Naive thymus-derived CD8-positive, alpha-beta T cell (primary cell): ENCODE measurements at regions not wholly inside any gene's neighbourhood (a gene's known extent, or its start where the extent isn't known, plus 50 kb on each side); places are given as distances from the start of the nearest gene placed in this dataset.
"Not testable (repeated sequence)": the region's sequence is repeated elsewhere in the genome, so short reads cannot be mapped to it uniquely, and the experiment has no call there.

Source experiments
- ATAC-seq, 2 donors: fragments of 150-1000 bp; cut with Tn5 transposase in 1 of 2; sonication (Bioruptor Pico), chemical (Tn5 transposase) in 1 of 2; 1 replicate in 1 of 2; 2 replicates in 1 of 2; pipeline ENCODE4 v1.10.0; 2021; ENCODE audit warnings: mild to moderate bottlenecking in 2 of 2, moderate library complexity in 2 of 2
- POLR2A ChIA-PET: fragments of 350-600 bp; sonication (Branson Sonifier 250); formaldehyde crosslinking; loops from one replicate; lab custom pipeline; 2021; ENCODE audit warnings: antibody characterized with exemption; lab: Charles Lee
- DNase-seq, 10 donors: peaks; one replicate each; pipeline versions ENCODE4 v3.0.0 to v3.0.0-alpha.2; 2020 to 2022
- H3K27ac Mint-ChIP-seq, 10 donors: one replicate each; pipeline ENCODE4 v1.8.0; 2020 to 2022; ENCODE audit warnings: mild to moderate bottlenecking in 10 of 10, mixed read lengths in 10 of 10, moderate library complexity in 4 of 10, inconsistent platforms in 1 of 10
- H3K27me3 Mint-ChIP-seq, 5 donors: one replicate each; pipeline ENCODE4 v1.8.0; 2021 to 2022; ENCODE audit warnings: mixed read lengths in 5 of 5
- H3K36me3 Mint-ChIP-seq, 3 donors: one replicate each; pipeline ENCODE4 v1.8.0; 2020 to 2022; ENCODE audit warnings: mixed read lengths in 3 of 3, mild to moderate bottlenecking in 2 of 3, inconsistent platforms in 1 of 3
- H3K4me1 Mint-ChIP-seq, 4 donors: one replicate each; pipeline ENCODE4 v1.8.0; 2021 to 2022; ENCODE audit warnings: mixed read lengths in 4 of 4
- H3K4me3 Mint-ChIP-seq, 10 donors: one replicate each; pipeline ENCODE4 v1.8.0; 2020 to 2022; ENCODE audit warnings: mild to moderate bottlenecking in 10 of 10, mixed read lengths in 10 of 10, moderate library complexity in 6 of 10, inconsistent platforms in 1 of 10
- H3K9me3 Mint-ChIP-seq, 9 donors: one replicate each; pipeline ENCODE4 v1.8.0; 2020 to 2022; ENCODE audit warnings: mixed read lengths in 9 of 9, mild to moderate bottlenecking in 3 of 9, inconsistent platforms in 1 of 9, moderate library complexity in 1 of 9

DNA sequence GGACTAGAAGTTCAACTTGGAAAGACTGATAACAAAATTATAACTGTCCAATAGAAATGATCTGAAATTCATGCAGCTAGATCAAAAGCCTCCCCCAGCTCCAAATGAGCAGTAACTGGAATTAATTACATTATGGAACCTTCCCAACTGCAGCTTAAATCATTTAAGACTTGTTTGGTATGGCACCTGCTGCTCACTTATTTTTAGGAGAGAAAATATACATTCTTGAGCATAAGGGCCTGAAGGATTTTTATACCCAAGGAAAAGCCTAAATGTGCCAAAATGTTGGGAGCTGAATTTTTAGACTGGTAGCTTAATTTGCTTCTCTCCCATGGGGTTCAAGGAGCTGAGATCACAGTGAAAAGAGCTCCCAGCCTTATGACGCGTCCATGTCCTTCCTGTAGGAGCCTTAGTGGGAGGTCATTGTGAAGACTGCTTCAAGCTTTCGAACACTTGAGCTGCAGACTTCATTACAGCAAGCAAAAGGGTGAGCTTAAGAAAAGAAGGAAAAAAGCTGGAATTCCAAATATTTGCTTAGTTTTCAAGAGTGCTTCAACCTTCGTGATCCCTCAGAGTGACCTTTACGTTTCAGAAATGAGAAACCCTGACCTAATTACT lies 276.0 kb downstream of the DMAC1 start:
- H3K27me3 Mint-ChIP-seq = peaks cover 0 to 7% (median 2%) of the 10 kb centered on the region in 5 donors
- POLR2A ChIA-PET = no interaction called here
- H3K9me3 Mint-ChIP-seq = no peaks in the 10 kb centered on the region
- H3K4me1 Mint-ChIP-seq = no peaks in the 10 kb centered on the region
- no peak for DNase-seq
- no peak overlapping the region for H3K27ac Mint-ChIP-seq
- H3K4me3 Mint-ChIP-seq = no peak overlapping the region
- H3K36me3 Mint-ChIP-seq = no peaks in the 10 kb centered on the region
- ATAC-seq = no peak

GRCh38 chr9:7520396-7520795 lies 279.2 kb downstream of the DMAC1 start:
- H3K27me3 Mint-ChIP-seq = peaks cover 0 to 9% (median 4%) of the 10 kb centered on the region in 5 donors
- no peak for DNase-seq
- H3K27ac Mint-ChIP-seq = no peak overlapping the region
- no peak overlapping the region for H3K4me3 Mint-ChIP-seq
- ATAC-seq = no peak
- no peaks in the 10 kb centered on the region for H3K9me3 Mint-ChIP-seq
- POLR2A ChIA-PET = no interaction called here
- no peaks in the 10 kb centered on the region for H3K4me1 Mint-ChIP-seq
- no peaks in the 10 kb centered on the region for H3K36me3 Mint-ChIP-seq

DNA sequence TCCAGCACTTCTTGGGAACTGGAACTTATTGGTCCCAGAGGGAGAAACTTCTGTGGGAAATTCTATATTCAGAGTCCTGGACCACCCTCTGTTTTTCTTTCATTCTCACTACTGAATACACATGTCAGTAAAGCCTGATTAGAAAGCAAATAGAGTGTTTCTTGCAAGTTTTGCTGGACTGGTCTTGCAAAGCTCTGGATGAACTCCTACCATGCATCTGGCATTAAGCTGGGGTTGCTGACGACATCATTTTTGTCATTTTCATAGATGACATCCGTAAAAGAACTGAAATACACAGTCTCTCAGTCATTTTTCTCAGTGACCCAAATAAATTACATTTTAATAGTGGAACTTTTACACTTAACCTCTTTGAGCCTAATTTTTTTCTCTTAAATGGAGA lies 283.2 kb downstream of the DMAC1 start:
- ATAC-seq (no peak), DNase-seq (no peak)
- H3K27me3 Mint-ChIP-seq = peaks cover 0 to 13% (median 4%) of the 10 kb centered on the region in 5 donors
- H3K36me3 Mint-ChIP-seq = no peaks in the 10 kb centered on the region
- H3K4me1 Mint-ChIP-seq = no peaks in the 10 kb centered on the region
- H3K27ac Mint-ChIP-seq = no peak overlapping the region
- POLR2A ChIA-PET = no interaction called here
- no peak overlapping the region for H3K4me3 Mint-ChIP-seq
- no peaks in the 10 kb centered on the region for H3K9me3 Mint-ChIP-seq

GRCh38 chr9:7510199-7510598 lies 289.4 kb downstream of the DMAC1 start:
- no peaks in the 10 kb centered on the region for H3K9me3 Mint-ChIP-seq
- peaks cover 0 to 11% (median 5%) of the 10 kb centered on the region in 5 donors for H3K27me3 Mint-ChIP-seq
- no peaks in the 10 kb centered on the region for H3K36me3 Mint-ChIP-seq
- H3K4me1 Mint-ChIP-seq = no peaks in the 10 kb centered on the region
- ATAC-seq (no peak), DNase-seq (no peak)
- no peak overlapping the region for H3K27ac Mint-ChIP-seq
- POLR2A ChIA-PET = no interaction called here
- H3K4me3 Mint-ChIP-seq = no peak overlapping the region

GRCh38 chr9:7509576-7510145 lies 289.9 kb downstream of the DMAC1 start:
- no peaks in the 10 kb centered on the region for H3K4me1 Mint-ChIP-seq
- POLR2A ChIA-PET = no interaction called here
- H3K9me3 Mint-ChIP-seq = no peaks in the 10 kb centered on the region
- H3K4me3 Mint-ChIP-seq = no peak overlapping the region
- DNase-seq (no peak), ATAC-seq (no peak)
- peaks cover 2 to 14% (median 5%) of the 10 kb centered on the region in 5 donors for H3K27me3 Mint-ChIP-seq
- no peak overlapping the region for H3K27ac Mint-ChIP-seq
- H3K36me3 Mint-ChIP-seq = no peaks in the 10 kb centered on the region

- H3K4me1 Mint-ChIP-seq = no peaks in the 10 kb centered on the region
- H3K9me3 Mint-ChIP-seq = no peaks in the 10 kb centered on the region
- no peak overlapping the region for H3K4me3 Mint-ChIP-seq
- POLR2A ChIA-PET = no interaction called here
- DNase-seq (no peak), ATAC-seq (no peak)
- H3K27me3 Mint-ChIP-seq = peaks cover 6 to 16% (median 10%) of the 10 kb centered on the region in 5 donors
- no peak overlapping the region for H3K27ac Mint-ChIP-seq
- H3K36me3 Mint-ChIP-seq = no peaks in the 10 kb centered on the region
Measured at GRCh38 chr9:7508516-7508915, 291.1 kb downstream of the DMAC1 start.

- H3K27me3 Mint-ChIP-seq = peaks cover 6 to 21% (median 10%) of the 10 kb centered on the region in 5 donors
- no peaks in the 10 kb centered on the region for H3K9me3 Mint-ChIP-seq
- no peak overlapping the region for H3K4me3 Mint-ChIP-seq
- ATAC-seq (no peak), DNase-seq (no peak)
- H3K4me1 Mint-ChIP-seq = no peaks in the 10 kb centered on the region
- no peaks in the 10 kb centered on the region for H3K36me3 Mint-ChIP-seq
- POLR2A ChIA-PET = no interaction called here
- no peak overlapping the region for H3K27ac Mint-ChIP-seq
Measured at GRCh38 chr9:7507566-7508270, 291.9 kb downstream of the DMAC1 start.

DNA sequence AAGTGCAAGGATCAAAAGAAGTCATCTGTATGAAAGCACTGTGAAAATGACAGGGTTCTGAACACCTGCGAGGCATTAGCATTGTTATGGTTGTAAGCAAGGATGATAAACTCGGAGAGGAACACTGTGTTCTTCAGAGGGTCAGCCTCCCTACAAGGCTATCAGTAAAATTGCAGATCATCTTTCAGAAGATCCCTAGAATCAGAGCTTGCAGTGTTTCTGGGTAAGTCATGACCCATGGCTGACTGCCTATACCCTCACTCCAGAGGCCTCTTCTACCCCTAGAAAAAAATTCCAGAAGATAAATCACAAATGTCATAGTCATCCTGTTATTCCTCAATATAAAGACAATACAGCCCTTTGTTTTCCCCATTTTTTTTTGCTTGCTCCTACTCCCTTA lies 292.6 kb downstream of the DMAC1 start:
- no peak for DNase-seq
- no peak for ATAC-seq
- Mint-ChIP-seq H3K4me3 (no peak overlapping the region), H3K27me3 (peaks cover 6 to 26% (median 11%) of the 10 kb centered on the region in 5 donors), H3K9me3 (no peaks in the 10 kb centered on the region), H3K27ac (no peak overlapping the region), H3K36me3 (no peaks in the 10 kb centered on the region), H3K4me1 (no peaks in the 10 kb centered on the region)
- POLR2A ChIA-PET = no interaction called here

- ATAC-seq (no peak), DNase-seq (no peak)
- Mint-ChIP-seq H3K4me3 (no peak overlapping the region), H3K36me3 (no peaks in the 10 kb centered on the region), H3K27me3 (peaks cover 11 to 38% (median 18%) of the 10 kb centered on the region in 5 donors), H3K4me1 (no peaks in the 10 kb centered on the region), H3K27ac (no peak overlapping the region), H3K9me3 (peaks cover 0 to 3% (median 0%) of the 10 kb centered on the region in 9 donors)
- POLR2A ChIA-PET = no interaction called here
Measured at GRCh38 chr9:7500521-7500920, 299.1 kb downstream of the DMAC1 start.

- Mint-ChIP-seq H3K27ac (no peak overlapping the region), H3K36me3 (no peaks in the 10 kb centered on the region), H3K4me3 (no peak overlapping the region), H3K4me1 (no peaks in the 10 kb centered on the region), H3K27me3 (peaks cover 0 to 10% (median 3%) of the 10 kb centered on the region in 5 donors), H3K9me3 (peaks cover 0 to 4% (median 0%) of the 10 kb centered on the region in 9 donors)
- no peak for DNase-seq
- no peak for ATAC-seq
- POLR2A ChIA-PET = no interaction called here
Measured at GRCh38 chr9:7491641-7492040, 307.9 kb downstream of the DMAC1 start.

GRCh38 chr9:7490317-7491108 lies 309.1 kb downstream of the DMAC1 start:
- ATAC-seq (no peak), DNase-seq (no peak)
- POLR2A ChIA-PET = no interaction called here
- Mint-ChIP-seq H3K27me3 (peaks cover 0 to 3% (median 1%) of the 10 kb centered on the region in 5 donors), H3K9me3 (peaks cover 0 to 4% (median 0%) of the 10 kb centered on the region in 9 donors), H3K4me1 (no peaks in the 10 kb centered on the region), H3K27ac (no peak overlapping the region), H3K4me3 (no peak overlapping the region), H3K36me3 (no peaks in the 10 kb centered on the region)

GRCh38 chr9:7489036-7489435 lies 310.5 kb downstream of the DMAC1 start:
- H3K9me3 Mint-ChIP-seq = peaks cover 0 to 4% (median 0%) of the 10 kb centered on the region in 9 donors
- POLR2A ChIA-PET = no interaction called here

GRCh38 chr9:7484014-7484413 lies 315.6 kb downstream of the DMAC1 start:
- H3K27me3 Mint-ChIP-seq, H3K9me3 Mint-ChIP-seq, ATAC-seq, H3K36me3 Mint-ChIP-seq, DNase-seq, H3K4me3 Mint-ChIP-seq, H3K4me1 Mint-ChIP-seq, POLR2A ChIA-PET, H3K27ac Mint-ChIP-seq: not testable (repeated sequence)

More at GRCh38 chr9:7489036-7489435, 310.5 kb downstream of the DMAC1 start:
- Mint-ChIP-seq H3K27me3 (peaks cover 0 to 3% (median 1%) of the 10 kb centered on the region in 5 donors), H3K36me3 (no peaks in the 10 kb centered on the region), H3K4me1 (no peaks in the 10 kb centered on the region), H3K27ac (no peak overlapping the region), H3K4me3 (no peak overlapping the region)
- ATAC-seq = no peak
- no peak for DNase-seq
